ENCODE measurements at regions not wholly inside any gene's neighbourhood (a gene's known extent, or its start where the extent isn't known, plus 50 kb on each side); places are given as distances from the start of the nearest gene placed in this dataset.

- H3K27ac ChIP-seq (ENCODE audit: extremely low read length, insufficient read depth, low read length): no peak overlapping the region
- DNase-seq (ENCODE audit: low spot score) (no peak), FAIRE-seq (no peak), ATAC-seq (no peak)
- in situ Hi-C loops (cut with HindIII; ENCODE audit: extremely low pct_ligation_motif_present, low pct_unique_long_range_greater_than_20kb) (no loop called here), intact Hi-C loops (cut with micrococcal nuclease; ENCODE audit: unreplicated experiment) (no loop called here)
- POLR2A ChIA-PET: no interaction called here
- CTCF ChIA-PET (ENCODE audit: low intra/inter-chr PET ratio, low total read pairs): no interaction called here
- no TSS peak for BruUV-seq (replicated peaks)
- H3K9me3 ChIP-seq (ENCODE audit: low read length): no peaks in the 10 kb centered on the region
- H3K9ac ChIP-seq (ENCODE audit: insufficient read depth, low read depth, low read length): no peak overlapping the region
- H3K36me3 ChIP-seq (replicated peaks in 1 of 2; ENCODE audit: control insufficient read depth in 1 of 2, insufficient read depth in 2 of 2, low read length in 2 of 2): no peaks in the 10 kb centered on the region
- TF ChIP-seq KDM1A (CRISPR knock-in tag; IDR thresholded peaks at IDR 0.05): no peak
- no peak for TF ChIP-seq ZHX2 (IDR thresholded peaks at IDR 0.05; ENCODE audit: low read depth)
- no peak for TF ChIP-seq ZHX2 (CRISPR knock-in tag; IDR thresholded peaks at IDR 0.05; ENCODE audit: borderline replicate concordance)
- TF ChIP-seq NFYB (CRISPR knock-in tag; IDR thresholded peaks at IDR 0.05): no peak
- no peak for TF ChIP-seq ZNF7 (CRISPR knock-in tag; IDR thresholded peaks at IDR 0.05)
- TF ChIP-seq ZNF326 (CRISPR knock-in tag; IDR thresholded peaks at IDR 0.05; ENCODE audit: borderline replicate concordance): no peak
- no peak for TF ChIP-seq ZNF597 (CRISPR knock-in tag; IDR thresholded peaks at IDR 0.05)
- no peak for TF ChIP-seq ZFP36L2 (CRISPR knock-in tag; IDR thresholded peaks at IDR 0.05)
- TF ChIP-seq TERF1 (CRISPR knock-in tag; IDR thresholded peaks at IDR 0.05): no peak
- no peak for TF ChIP-seq ZNF225 (CRISPR knock-in tag; IDR thresholded peaks at IDR 0.05)
- no peak for TF ChIP-seq ZNF841 (CRISPR knock-in tag; IDR thresholded peaks at IDR 0.05; ENCODE audit: borderline replicate concordance)
- H3K79me2 ChIP-seq (ENCODE audit: insufficient read depth, low read length): no peaks in the 10 kb centered on the region
- no peak overlapping the region for H3K4me2 ChIP-seq (ENCODE audit: low read depth, low read length)
- H3K4me1 ChIP-seq (ENCODE audit: insufficient read depth, low read length): no peaks in the 10 kb centered on the region
- H4K20me1 ChIP-seq (ENCODE audit: insufficient read depth, low read length): no peaks in the 10 kb centered on the region
- WGBS (ENCODE audit: low lambda C conversion rate): 20% methylated on average over 3 of the region's 3 CpGs
- no peak overlapping the region for H3K4me3 ChIP-seq (replicated peaks in 1 of 3; ENCODE audit: insufficient read depth in 1 of 3, low read depth in 2 of 3, low read length in 3 of 3)
- no peak overlapping the region for H2AFZ ChIP-seq (ENCODE audit: low read length)
- no peaks in the 10 kb centered on the region for H3K27me3 ChIP-seq (ENCODE audit: control insufficient read depth in 1 of 2, insufficient read depth in 2 of 2, low read length in 2 of 2)
Observed at GRCh38 chr4:180512801-180513475, 1730.3 kb upstream of the TENM3 start.

All from HepG2 (cell line).